Fibroblast of gingiva (primary cell): ENCODE measurements at regions not wholly inside any gene's neighbourhood (a gene's known extent, or its start where the extent isn't known, plus 50 kb on each side); places are given as distances from the start of the nearest gene placed in this dataset.
"Not testable (repeated sequence)": the region's sequence is repeated elsewhere in the genome, so short reads cannot be mapped to it uniquely, and the experiment has no call there.

Experiments
- DNase-seq: peaks from one replicate; pipeline ENCODE4 v3.0.0-alpha.2; 2011; ENCODE audit warnings: low read depth

DNA sequence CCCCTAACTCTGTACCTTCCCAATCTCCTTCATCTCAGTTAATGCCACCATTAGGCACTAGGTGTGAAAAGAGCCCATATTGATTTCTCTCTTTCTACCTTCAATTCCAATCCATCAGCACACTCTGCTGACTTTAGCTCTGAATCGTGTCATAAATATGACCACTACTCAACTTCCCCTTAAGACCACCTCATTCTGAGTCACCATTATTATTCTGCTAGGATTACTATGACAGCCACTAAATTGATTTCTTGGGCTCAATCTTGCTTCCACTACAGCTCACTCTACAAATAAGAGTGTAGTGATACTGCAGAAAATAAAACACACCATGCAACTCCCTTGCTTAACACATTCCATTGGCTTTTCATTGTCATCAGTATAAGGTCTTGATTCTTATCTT is 1449.0 kb upstream of the FLRT2 start:
- DNase-seq: no peak

DNA sequence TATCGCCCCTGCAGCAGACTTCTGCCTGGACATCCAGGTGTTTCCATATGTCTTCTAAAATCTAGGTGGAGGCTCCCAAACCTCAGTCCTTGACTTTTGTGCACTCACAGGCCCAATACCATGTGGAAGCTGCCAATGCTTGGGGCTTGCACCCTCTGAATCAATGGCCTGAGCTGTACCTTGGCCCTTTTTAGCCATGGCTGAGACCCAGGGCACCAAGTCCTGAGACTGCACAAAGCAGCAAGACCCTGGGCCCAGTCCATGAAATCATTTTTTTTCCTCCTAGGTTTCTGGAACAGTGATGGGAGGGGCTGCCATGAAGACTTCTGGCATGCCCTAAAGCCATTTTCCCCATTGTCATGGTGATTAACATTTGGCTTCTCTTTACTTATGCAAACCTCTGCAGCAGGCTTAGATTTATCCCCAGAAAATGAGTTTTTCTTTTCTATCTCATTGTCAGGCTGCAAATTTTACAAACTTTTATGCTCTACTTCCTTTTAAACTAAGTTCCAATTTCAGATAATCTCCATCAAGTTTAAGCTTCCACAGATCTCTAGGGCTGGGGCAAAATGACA is 1445.8 kb upstream of the FLRT2 start:
- no peak for DNase-seq

DNA sequence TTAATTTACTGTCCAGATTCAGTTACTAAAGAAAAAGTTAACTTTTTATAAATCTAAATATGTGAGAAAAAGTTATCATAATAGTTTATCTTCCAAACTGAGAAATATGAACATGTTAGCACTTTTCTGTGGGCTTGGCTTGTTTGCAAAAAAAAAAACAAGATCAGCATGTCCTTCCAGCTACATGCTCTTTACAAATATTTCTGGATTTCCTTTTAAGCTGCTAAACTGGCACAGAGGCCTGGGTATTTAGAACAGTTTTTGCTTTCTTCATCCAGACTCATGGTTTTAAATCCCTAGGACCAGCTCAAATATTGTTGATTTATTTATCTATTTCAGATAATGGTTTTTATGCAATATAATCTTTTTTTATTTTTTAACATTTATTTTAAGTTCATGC is 1444.5 kb upstream of the FLRT2 start:
- no peak for DNase-seq

GRCh38 chr14:84086714-84087113 is 1443.2 kb upstream of the FLRT2 start:
- no peak for DNase-seq

GRCh38 chr14:84087986-84088531 is 1441.9 kb upstream of the FLRT2 start:
- DNase-seq: peak; percentile 29

DNA sequence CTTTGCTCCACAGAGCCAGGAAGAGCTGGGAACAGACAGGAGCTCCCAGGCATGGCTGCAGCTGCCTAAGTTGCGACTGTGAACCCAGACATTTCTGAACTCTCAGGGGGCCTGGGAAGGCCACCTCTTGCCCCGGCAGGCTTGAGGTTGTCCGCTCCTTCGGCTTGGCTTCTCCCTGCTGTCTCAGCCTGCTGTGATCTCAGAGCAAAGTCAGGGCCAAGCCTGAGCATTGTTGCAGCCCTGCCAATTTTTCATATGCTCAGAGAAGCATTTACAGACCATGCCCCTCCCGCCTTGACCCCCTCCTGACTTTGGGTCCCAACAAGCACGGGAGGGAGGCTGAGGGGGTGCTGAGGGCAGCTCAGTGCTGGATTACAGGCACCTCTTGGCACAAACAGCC is 1439.1 kb upstream of the FLRT2 start:
- DNase-seq: no peak

- DNase-seq: no peak
These were observed 1434.3 kb upstream of the FLRT2 start for GRCh38 chr14:84095681-84096080.

DNA sequence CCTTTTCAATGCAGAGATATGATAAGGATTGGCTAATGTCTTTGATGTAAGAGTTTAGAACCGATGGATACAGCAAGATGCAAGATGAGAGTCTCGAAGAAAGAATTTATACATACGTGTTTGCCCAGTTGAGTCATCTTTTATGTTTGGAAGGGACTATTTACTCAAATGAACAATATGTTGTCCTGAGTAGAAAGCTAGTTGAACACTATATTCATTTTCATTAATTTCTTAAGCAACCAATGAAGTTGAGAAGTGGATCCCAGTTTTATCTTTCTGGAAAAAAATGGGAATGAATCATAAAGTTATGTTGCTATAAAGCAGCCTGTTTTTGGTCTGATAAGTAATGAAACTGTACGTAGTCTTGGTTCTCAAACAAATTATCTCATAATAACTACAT is 1431.7 kb upstream of the FLRT2 start:
- DNase-seq: no peak

GRCh38 chr14:84099560-84099959 is 1430.4 kb upstream of the FLRT2 start:
- DNase-seq: not testable (repeated sequence)

DNA sequence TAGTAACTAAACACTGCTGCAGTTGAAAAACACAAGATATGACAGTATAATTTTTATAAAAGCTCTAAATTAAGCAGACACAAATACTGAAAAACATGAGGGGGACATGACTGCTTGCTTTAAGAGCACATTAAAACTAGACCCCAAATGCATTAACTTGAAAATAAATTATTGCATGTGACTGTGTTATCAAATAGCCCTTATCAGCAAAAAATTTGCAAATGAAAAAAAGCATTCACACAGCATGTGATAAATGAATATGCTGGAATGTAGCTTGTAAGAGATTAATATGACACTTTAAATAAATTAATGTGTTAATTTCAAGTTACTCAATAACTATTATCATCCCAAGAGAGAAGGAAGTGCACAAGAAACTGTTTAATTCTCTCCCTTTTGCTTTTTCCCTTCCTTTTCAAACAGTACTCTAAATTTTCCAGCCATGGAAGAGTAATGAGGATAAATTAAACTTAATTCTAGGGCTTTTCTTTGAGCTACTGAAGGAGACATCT is 1422.1 kb upstream of the FLRT2 start:
- DNase-seq: no peak

- no peak for DNase-seq
These were observed 1421.0 kb upstream of the FLRT2 start for GRCh38 chr14:84108746-84109457.

- no peak for DNase-seq
These were observed 1417.4 kb upstream of the FLRT2 start for GRCh38 chr14:84112589-84112988.

- DNase-seq: no peak
These were observed 1404.3 kb upstream of the FLRT2 start for GRCh38 chr14:84125676-84126075.

DNA sequence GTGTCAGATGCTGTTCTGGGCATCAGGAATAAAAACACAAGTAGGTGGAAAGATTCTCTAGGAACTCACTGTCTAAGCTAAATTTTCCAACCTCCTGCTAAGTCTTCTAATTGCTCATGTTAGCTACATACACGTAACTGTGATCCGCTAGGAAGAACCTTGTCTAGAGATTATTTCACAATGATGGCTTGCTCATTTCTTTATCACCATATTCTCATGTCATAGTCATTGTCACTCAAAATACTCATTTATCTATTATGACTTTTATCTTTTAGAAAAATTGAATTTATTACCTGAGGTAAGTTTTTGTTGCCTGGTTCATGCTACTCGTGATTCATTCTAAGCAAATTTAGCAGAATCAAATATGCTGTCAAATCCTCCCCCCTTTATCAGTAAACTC is 1402.4 kb upstream of the FLRT2 start:
- no peak for DNase-seq

GRCh38 chr14:84128050-84128449 is 1401.9 kb upstream of the FLRT2 start:
- no peak for DNase-seq

GRCh38 chr14:84129007-84129406 is 1400.9 kb upstream of the FLRT2 start:
- no peak for DNase-seq

GRCh38 chr14:84129941-84130340 is 1400.0 kb upstream of the FLRT2 start:
- no peak for DNase-seq

DNA sequence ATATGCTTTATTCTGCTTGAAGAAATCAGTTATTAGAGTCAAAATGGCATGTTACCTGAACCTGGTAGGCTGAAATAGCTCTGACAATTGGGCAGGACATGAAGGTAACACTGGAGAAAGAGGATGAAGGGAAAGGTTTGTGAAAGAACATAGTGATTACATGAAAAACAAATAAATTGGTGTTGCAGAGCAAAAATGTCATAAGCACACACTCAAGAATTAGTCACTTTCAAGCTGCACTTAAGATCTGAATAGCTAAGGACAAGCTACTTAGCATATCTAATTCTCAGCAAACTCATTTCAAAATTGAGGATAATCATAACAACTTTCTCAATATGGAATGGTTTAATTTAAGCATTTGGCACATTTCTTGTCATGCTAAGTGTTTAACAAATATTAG is 1398.0 kb upstream of the FLRT2 start:
- no peak for DNase-seq

DNA sequence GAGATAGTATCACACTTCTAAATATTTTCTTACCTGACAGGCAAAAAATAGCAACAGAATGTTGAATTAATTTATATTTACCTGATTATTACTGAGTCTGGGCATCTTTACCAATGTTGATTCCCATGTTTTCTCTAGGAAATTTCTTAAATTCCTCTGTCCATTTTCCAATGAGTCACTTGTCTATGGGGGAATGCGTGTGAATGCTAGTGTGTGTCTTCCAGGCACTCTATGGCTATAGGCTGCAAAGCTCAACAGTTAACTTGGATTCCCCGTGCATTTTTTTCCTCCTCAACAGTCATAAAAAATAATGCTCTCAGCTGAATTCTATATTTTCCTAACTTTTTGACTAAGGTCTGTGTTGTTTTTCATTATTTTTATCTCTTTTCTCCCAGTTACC is 1385.8 kb upstream of the FLRT2 start:
- no peak for DNase-seq

DNA sequence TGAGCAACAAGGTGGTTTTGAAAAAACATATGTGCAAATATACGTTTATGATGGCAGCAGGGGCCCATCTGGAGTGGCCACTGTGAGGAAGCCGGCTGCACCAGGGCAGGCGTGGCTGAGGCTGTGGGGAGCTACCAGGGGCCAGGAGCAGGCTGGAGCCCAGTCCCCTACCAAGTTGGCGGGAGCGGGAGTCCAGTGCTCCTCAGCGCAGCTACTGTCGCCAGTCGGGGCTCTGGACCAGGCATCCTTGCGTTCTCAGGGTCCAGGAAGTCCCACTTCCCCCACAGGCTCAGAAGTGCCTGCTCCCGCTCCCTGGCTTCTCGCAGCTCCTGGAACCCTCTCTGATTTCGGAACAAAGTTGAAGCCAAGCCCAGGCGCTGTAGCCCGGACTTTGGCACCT is 1377.5 kb upstream of the FLRT2 start:
- DNase-seq: no peak

GRCh38 chr14:84162633-84163032 is 1367.3 kb upstream of the FLRT2 start:
- no peak for DNase-seq

DNA sequence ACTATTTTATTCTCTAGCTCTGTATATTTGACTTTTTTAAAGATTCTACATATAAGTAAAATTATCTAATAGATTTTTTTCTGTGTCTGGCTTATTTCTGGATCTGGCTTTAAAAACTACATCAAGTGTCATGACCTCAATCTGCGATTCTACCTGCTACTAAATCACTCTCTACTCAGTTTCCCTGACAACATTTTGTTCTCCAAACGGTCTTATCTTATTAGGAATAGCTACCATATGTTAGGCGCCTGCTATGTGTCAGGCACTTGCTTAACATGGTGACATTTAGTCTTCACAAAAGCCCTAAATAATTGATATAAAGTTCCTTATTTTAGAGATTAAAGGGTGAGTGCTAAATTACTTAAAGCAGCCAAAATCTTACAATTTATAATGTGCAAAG is 1362.9 kb upstream of the FLRT2 start:
- DNase-seq: no peak

GRCh38 chr14:84180336-84180735 is 1349.6 kb upstream of the FLRT2 start:
- no peak for DNase-seq

- DNase-seq: no peak
These were observed 1348.9 kb upstream of the FLRT2 start for GRCh38 chr14:84181072-84181471.
